AG04449 (cell line): ENCODE measurements at regions not wholly inside any gene's neighbourhood (a gene's known extent, or its start where the extent isn't known, plus 50 kb on each side); places are given as distances from the start of the nearest gene placed in this dataset.

Experiments used
- CTCF ChIA-PET: fragments of 350-600 bp; formaldehyde crosslinking; extraction: SDS; loops from one replicate; lab custom pipeline; 2021; ENCODE audit warnings: antibody characterized with exemption; lab: Yijun Ruan, JAX
- POLR2A ChIA-PET: fragments of 400-600, 350-600 bp; formaldehyde crosslinking; extraction: SDS; loops from one replicate; lab custom pipeline; 2020; ENCODE audit warnings: antibody characterized with exemption, inconsistent platforms; lab: Yijun Ruan, JAX
- DNase-seq: peaks from one replicate; pipeline ENCODE4 v3.0.0-alpha.2; 2010; ENCODE audit warnings: low read depth, low spot score
- H3K4me3 ChIP-seq: 2 replicates; pipeline ENCODE4 v1.5.1; 2011; ENCODE audit warnings: low read depth, mild to moderate bottlenecking, control low read depth, low read length
- TF ChIP-seq, protein P1 (sequence below): IDR thresholded peaks from one replicate; pipeline ENCODE4 v1.5.1; 2011; ENCODE audit warnings: mild to moderate bottlenecking, moderate library complexity, low read length, control low read depth, inconsistent platforms; ENCODE audit not compliant: insufficient read depth; ENCODE audit errors: missing control alignments

DNA sequence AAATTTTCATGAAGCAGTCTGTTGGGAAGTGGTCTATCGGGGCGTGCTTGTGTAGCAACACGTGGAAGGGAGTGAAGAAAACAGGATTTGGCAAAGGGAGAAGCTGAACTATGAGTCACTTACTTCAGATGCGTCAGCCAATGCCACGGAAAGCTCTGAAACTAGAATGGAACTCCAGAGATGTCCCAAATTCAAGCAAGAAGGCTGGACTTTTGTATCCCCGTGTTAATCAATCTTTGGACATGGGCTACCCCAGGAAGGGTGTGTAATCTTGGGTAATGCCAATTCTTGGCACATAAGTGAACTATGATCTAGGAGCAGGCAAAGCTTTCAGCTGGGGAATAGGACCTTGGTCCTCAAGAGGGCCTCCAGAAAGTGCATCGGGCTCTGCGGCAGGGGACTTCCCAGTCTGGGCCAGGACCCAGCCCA is 102.6 kb downstream of the ADSS2 start:
- TF ChIP-seq, protein P1, sequence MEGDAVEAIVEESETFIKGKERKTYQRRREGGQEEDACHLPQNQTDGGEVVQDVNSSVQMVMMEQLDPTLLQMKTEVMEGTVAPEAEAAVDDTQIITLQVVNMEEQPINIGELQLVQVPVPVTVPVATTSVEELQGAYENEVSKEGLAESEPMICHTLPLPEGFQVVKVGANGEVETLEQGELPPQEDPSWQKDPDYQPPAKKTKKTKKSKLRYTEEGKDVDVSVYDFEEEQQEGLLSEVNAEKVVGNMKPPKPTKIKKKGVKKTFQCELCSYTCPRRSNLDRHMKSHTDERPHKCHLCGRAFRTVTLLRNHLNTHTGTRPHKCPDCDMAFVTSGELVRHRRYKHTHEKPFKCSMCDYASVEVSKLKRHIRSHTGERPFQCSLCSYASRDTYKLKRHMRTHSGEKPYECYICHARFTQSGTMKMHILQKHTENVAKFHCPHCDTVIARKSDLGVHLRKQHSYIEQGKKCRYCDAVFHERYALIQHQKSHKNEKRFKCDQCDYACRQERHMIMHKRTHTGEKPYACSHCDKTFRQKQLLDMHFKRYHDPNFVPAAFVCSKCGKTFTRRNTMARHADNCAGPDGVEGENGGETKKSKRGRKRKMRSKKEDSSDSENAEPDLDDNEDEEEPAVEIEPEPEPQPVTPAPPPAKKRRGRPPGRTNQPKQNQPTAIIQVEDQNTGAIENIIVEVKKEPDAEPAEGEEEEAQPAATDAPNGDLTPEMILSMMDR: no peak
- DNase-seq: peak; percentile 36
- no peak overlapping the region for H3K4me3 ChIP-seq
- CTCF ChIA-PET: interaction anchor here (0.6 kb wide), 1 partner anchor 49 kb away, joined by 4 read pairs; no protein-coding TSS in a partner anchor
- POLR2A ChIA-PET: no interaction called here

DNA sequence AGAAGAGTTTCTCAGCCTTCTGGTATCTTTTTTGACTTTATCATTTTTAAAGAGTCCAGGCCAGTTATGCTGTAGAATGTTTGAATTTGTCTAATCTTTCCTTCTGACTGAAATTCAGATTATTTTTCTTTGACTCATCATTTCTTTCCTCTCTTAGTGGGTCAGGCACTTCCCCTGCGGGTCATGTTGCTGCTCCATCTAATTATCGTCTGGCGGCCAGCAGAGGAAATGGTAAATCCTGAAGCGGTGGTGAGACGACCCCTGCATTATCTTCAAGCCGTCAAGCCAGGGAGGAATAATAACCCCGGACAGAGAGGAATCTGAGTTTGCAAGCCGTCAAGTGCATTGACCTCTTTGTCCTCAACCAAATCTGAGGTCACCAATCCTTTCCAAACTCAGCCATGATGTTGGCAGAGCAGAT is 102.1 kb downstream of the ADSS2 start:
- no peak for DNase-seq
- TF ChIP-seq, protein P1: no peak
- H3K4me3 ChIP-seq: no peak overlapping the region
- CTCF ChIA-PET: no interaction called here
- POLR2A ChIA-PET: no interaction called here

GRCh38 chr1:244350027-244350426 is 101.7 kb downstream of the ADSS2 start:
- POLR2A ChIA-PET: no interaction called here
- no peak overlapping the region for H3K4me3 ChIP-seq
- TF ChIP-seq, protein P1: no peak
- CTCF ChIA-PET: no interaction called here
- DNase-seq: no peak

DNA sequence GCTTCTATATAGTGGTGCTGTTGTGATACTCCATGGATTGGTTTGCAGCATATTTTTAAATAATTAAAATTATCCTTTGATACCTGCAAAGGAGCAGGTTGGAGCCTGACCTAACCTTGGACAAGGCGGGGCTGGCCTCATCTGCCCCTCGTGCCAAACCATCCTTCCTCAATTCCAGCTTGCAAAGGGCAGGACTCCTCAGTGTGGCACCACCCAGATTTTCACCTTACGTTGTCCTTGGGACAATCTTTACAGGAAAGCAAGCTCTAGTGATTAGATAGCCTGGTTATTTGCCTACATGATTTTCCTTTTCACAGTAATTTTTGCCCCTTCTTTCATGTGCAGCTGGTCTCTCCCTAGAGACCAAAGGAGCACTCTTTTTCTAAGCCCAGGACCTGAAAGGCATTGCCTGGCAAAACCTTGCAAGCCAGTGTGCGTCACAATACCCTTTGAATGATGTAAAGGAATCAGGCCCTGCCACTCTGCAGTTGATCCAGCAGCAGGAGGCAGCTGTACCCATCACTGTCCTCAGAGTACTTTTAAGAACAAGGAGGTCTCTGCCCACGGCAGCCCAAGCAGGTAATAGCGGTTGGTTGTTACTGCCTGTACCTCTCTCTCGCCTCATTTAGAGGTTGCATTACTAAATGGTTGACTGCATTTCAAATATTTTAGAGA is 99.4 kb downstream of the ADSS2 start:
- POLR2A ChIA-PET: interaction anchor here (0.6 to 1.3 kb wide), 2 partner anchors 8 to 99 kb away, joined by 3 to 4 read pairs; no protein-coding TSS in a partner anchor
- no peak overlapping the region for H3K4me3 ChIP-seq
- TF ChIP-seq, protein P1: no peak
- DNase-seq: no peak
- CTCF ChIA-PET: interaction anchor here (0.9 to 2.3 kb wide), 2 partner anchors 11 to 62 kb away, joined by 4 to 7 read pairs; no protein-coding TSS in a partner anchor

DNA sequence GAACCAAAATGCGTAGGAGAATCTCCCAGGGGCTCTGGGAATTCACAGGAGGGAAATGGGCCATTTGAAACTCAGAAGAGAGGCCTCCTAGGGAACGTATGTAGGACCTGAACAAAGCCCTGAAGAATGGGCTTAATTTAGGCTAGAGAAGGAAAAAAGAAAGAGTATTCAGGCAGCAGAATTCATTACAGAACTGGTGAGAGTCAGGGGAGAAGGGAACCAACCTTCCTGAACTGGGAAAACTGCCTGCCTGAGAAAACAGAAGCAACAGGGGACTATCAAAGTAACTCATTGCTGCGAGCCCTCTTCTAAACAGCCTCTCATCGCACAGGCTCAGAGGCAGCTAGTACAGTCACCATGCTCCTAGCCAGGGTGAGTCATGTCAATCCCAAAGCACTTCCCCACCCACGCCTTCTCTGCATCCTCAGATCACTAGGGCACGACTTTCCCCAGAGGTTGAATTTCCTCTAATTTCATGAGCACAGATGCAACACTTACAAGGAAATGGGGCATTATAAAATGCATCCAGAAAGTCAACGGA is 98.1 kb downstream of the ADSS2 start:
- POLR2A ChIA-PET: interaction anchor here (1.0 kb wide), 1 partner anchor 82 kb away, joined by 3 read pairs; no protein-coding TSS in a partner anchor
- peak; percentile 72 for DNase-seq
- no peak overlapping the region for H3K4me3 ChIP-seq
- TF ChIP-seq, protein P1: no peak
- CTCF ChIA-PET: interaction anchor here (0.9 kb wide), 1 partner anchor 60 kb away, joined by 3 read pairs; no protein-coding TSS in a partner anchor

- H3K4me3 ChIP-seq: no peak overlapping the region
- ChIA-PET CTCF (interaction anchor here (0.9 kb wide), 1 partner anchor 59 kb away, joined by 3 read pairs; no protein-coding TSS in a partner anchor), POLR2A (no interaction called here)
- no peak for DNase-seq
- TF ChIP-seq, protein P1: no peak
Measured at GRCh38 chr1:244354810-244355278, 96.9 kb downstream of the ADSS2 start.
